ENCODE measurements at regions not wholly inside any gene's neighbourhood (a gene's known extent, or its start where the extent isn't known, plus 50 kb on each side); places are given as distances from the start of the nearest gene placed in this dataset.
"Not testable (repeated sequence)": the region's sequence is repeated elsewhere in the genome, so short reads cannot be mapped to it uniquely, and the experiment has no call there.

GRCh38 chr3:67145738-67146137 lies 147.6 kb downstream of the KBTBD8 start:
- Mint-ChIP-seq H3K27ac (no peak overlapping the region), H3K4me3 (no peak overlapping the region), H3K27me3 (peaks cover 2% of the 10 kb centered on the region), H3K36me3 (no peaks in the 10 kb centered on the region), H3K9me3 (peaks cover 6% of the 10 kb centered on the region), H3K4me1 (ENCODE audit: unreplicated experiment) (no peaks in the 10 kb centered on the region)
- no peak for TF ChIP-seq CTCF (conservative IDR thresholded peaks at IDR 0.05)
- DNase-seq (ENCODE audit: extremely low spot score, unreplicated experiment), result no peak

GRCh38 chr3:67154429-67154828 lies 156.3 kb downstream of the KBTBD8 start:
- no peak overlapping the region for H3K4me3 Mint-ChIP-seq
- no peaks in the 10 kb centered on the region for H3K27me3 Mint-ChIP-seq
- no peak for TF ChIP-seq CTCF (conservative IDR thresholded peaks at IDR 0.05)
- peaks cover 6% of the 10 kb centered on the region for H3K9me3 Mint-ChIP-seq
- H3K4me1 Mint-ChIP-seq (ENCODE audit: unreplicated experiment), result no peaks in the 10 kb centered on the region
- DNase-seq (ENCODE audit: extremely low spot score, unreplicated experiment), result no peak
- no peaks in the 10 kb centered on the region for H3K36me3 Mint-ChIP-seq
- H3K27ac Mint-ChIP-seq, result no peak overlapping the region

- no peak for DNase-seq (ENCODE audit: extremely low spot score, unreplicated experiment)
- H3K27ac Mint-ChIP-seq, result no peak overlapping the region
- no peaks in the 10 kb centered on the region for H3K4me1 Mint-ChIP-seq (ENCODE audit: unreplicated experiment)
- no peak for TF ChIP-seq CTCF (conservative IDR thresholded peaks at IDR 0.05)
- H3K36me3 Mint-ChIP-seq, result no peaks in the 10 kb centered on the region
- no peak overlapping the region for H3K4me3 Mint-ChIP-seq
- H3K9me3 Mint-ChIP-seq, result no peaks in the 10 kb centered on the region
- no peaks in the 10 kb centered on the region for H3K27me3 Mint-ChIP-seq
These were observed 169.4 kb downstream of the KBTBD8 start for GRCh38 chr3:67167481-67167880.

- H3K9me3 Mint-ChIP-seq, result peaks cover 5% of the 10 kb centered on the region
- no peak for TF ChIP-seq CTCF (conservative IDR thresholded peaks at IDR 0.05)
- no peak overlapping the region for H3K4me3 Mint-ChIP-seq
- no peaks in the 10 kb centered on the region for H3K27me3 Mint-ChIP-seq
- DNase-seq (ENCODE audit: extremely low spot score, unreplicated experiment), result no peak
- no peaks in the 10 kb centered on the region for H3K4me1 Mint-ChIP-seq (ENCODE audit: unreplicated experiment)
- no peak overlapping the region for H3K27ac Mint-ChIP-seq
- H3K36me3 Mint-ChIP-seq, result no peaks in the 10 kb centered on the region
These were observed 173.7 kb downstream of the KBTBD8 start for GRCh38 chr3:67171841-67172240.

GRCh38 chr3:67173130-67173529 lies 175.0 kb downstream of the KBTBD8 start:
- not testable (repeated sequence) for H3K4me3 Mint-ChIP-seq; H3K27ac Mint-ChIP-seq; H3K36me3 Mint-ChIP-seq; DNase-seq (ENCODE audit: extremely low spot score, unreplicated experiment); H3K4me1 Mint-ChIP-seq (ENCODE audit: unreplicated experiment); H3K9me3 Mint-ChIP-seq; H3K27me3 Mint-ChIP-seq

- Mint-ChIP-seq H3K4me1 (ENCODE audit: unreplicated experiment) (no peaks in the 10 kb centered on the region), H3K9me3 (peaks cover 5% of the 10 kb centered on the region), H3K36me3 (no peaks in the 10 kb centered on the region), H3K27me3 (no peaks in the 10 kb centered on the region), H3K4me3 (no peak overlapping the region), H3K27ac (no peak overlapping the region)
- DNase-seq (ENCODE audit: extremely low spot score, unreplicated experiment), result no peak
- no peak for TF ChIP-seq CTCF (conservative IDR thresholded peaks at IDR 0.05)
These were observed 178.3 kb downstream of the KBTBD8 start for GRCh38 chr3:67176396-67176795.

All from type B pancreatic cell (in vitro differentiated cells).